GM21528 (cell line): ENCODE measurements at regions not wholly inside any gene's neighbourhood (a gene's known extent, or its start where the extent isn't known, plus 50 kb on each side); places are given as distances from the start of the nearest gene placed in this dataset.

ENCODE experiments used
- ATAC-seq: cut with Tn5 transposase; IDR thresholded peaks from one replicate; pipeline ENCODE4 v1.9.1; 2021; ENCODE audit warnings: mild to moderate bottlenecking, moderate library complexity; ENCODE audit not compliant: unreplicated experiment, low FRiP score

GRCh38 chr2:19416083-19416482, 57.7 kb upstream of the OSR1 start:
- ATAC-seq, result no peak

GRCh38 chr2:19409046-19409445, 50.6 kb upstream of the OSR1 start:
- no peak for ATAC-seq

- no peak for ATAC-seq
Measured at GRCh38 chr2:19408592-19408991, 50.2 kb upstream of the OSR1 start.
